HEK293T (cell line): ENCODE measurements at regions not wholly inside any gene's neighbourhood (a gene's known extent, or its start where the extent isn't known, plus 50 kb on each side); places are given as distances from the start of the nearest gene placed in this dataset.

ENCODE experiments used
- ARNT ChIP-seq: fragments of 450-650 bp; IDR thresholded peaks from 2 replicates; pipeline ENCODE4 v1.6.1; 2017; ENCODE audit warnings: mild to moderate bottlenecking
- BHLHE40 ChIP-seq: fragments of 450-650 bp; IDR thresholded peaks from 2 replicates; pipeline ENCODE4 v1.6.1; 2016; ENCODE audit warnings: mild to moderate bottlenecking, moderate library complexity, borderline replicate concordance
- ELF4 ChIP-seq: fragments of 450-650 bp; IDR thresholded peaks from 2 replicates; pipeline ENCODE4 v1.6.1; 2017; ENCODE audit warnings: antibody characterized with exemption
- FOXA1 ChIP-seq: fragments of 450-650 bp; IDR thresholded peaks from 2 replicates; pipeline ENCODE4 v1.6.1; 2016; ENCODE audit warnings: mild to moderate bottlenecking
- FOXK2 ChIP-seq: fragments of 450-650 bp; IDR thresholded peaks from 2 replicates; pipeline ENCODE4 v1.6.1; 2016; ENCODE audit warnings: mild to moderate bottlenecking
- FOXM1 ChIP-seq: fragments of 450-650 bp; IDR thresholded peaks from 2 replicates; pipeline ENCODE4 v1.6.1; 2017; ENCODE audit warnings: mild to moderate bottlenecking, borderline replicate concordance
- SP1 ChIP-seq: fragments of 450-650 bp; IDR thresholded peaks from 2 replicates; pipeline ENCODE4 v1.6.1; 2017
- SUZ12 ChIP-seq: fragments of 450-650 bp; IDR thresholded peaks from 2 replicates; pipeline ENCODE4 v1.6.1; 2016; ENCODE audit warnings: mild to moderate bottlenecking
- TARDBP ChIP-seq: fragments of 450-650 bp; IDR thresholded peaks from 2 replicates; pipeline ENCODE4 v1.6.1; 2016

- TF ChIP-seq FOXK2 (no peak), ELF4 (no peak), ARNT (no peak), BHLHE40 (no peak), SUZ12 (no peak), FOXA1 (no peak), FOXM1 (no peak), SP1 (no peak), TARDBP (no peak)
Measured at GRCh38 chr1:88466899-88467580, 217.0 kb upstream of the PKN2 start.
